OCI-M2 (cell line): ENCODE measurements at regions not wholly inside any gene's neighbourhood (a gene's known extent, or its start where the extent isn't known, plus 50 kb on each side); places are given as distances from the start of the nearest gene placed in this dataset.
"Not testable (repeated sequence)": the region's sequence is repeated elsewhere in the genome, so short reads cannot be mapped to it uniquely, and the experiment has no call there.

ENCODE experiments used
- DNase-seq: peaks from one replicate; lab custom pipeline; 2025; ENCODE audit not compliant: unreplicated experiment; lab: John Stamatoyannopoulos, UW

- no peak for DNase-seq
Measured at GRCh38 chr6:56807326-56807988, 147.4 kb upstream of the BEND6 start.

GRCh38 chr6:56806368-56806767 is 148.5 kb upstream of the BEND6 start:
- DNase-seq: no peak

- no peak for DNase-seq
Measured at GRCh38 chr6:56804996-56805395, 149.9 kb upstream of the BEND6 start.

GRCh38 chr6:56803594-56803993 is 151.3 kb upstream of the BEND6 start:
- DNase-seq: no peak

- no peak for DNase-seq
Measured at GRCh38 chr6:56802584-56802983, 152.3 kb upstream of the BEND6 start.

- no peak for DNase-seq
Measured at GRCh38 chr6:56799989-56800388, 154.9 kb upstream of the BEND6 start.

- no peak for DNase-seq
Measured at GRCh38 chr6:56798163-56798562, 155.5 kb upstream of the DST start.

- DNase-seq: no peak
Measured at GRCh38 chr6:56796196-56796532, 153.5 kb upstream of the DST start.

GRCh38 chr6:56795466-56796195 is 152.9 kb upstream of the DST start:
- no peak for DNase-seq

- no peak for DNase-seq
Measured at GRCh38 chr6:56794421-56794820, 151.7 kb upstream of the DST start.

- no peak for DNase-seq
Measured at GRCh38 chr6:56793938-56794337, 151.2 kb upstream of the DST start.

- no peak for DNase-seq
Measured at GRCh38 chr6:56790414-56790813, 147.7 kb upstream of the DST start.

- DNase-seq: no peak
Measured at GRCh38 chr6:56789879-56790278, 147.2 kb upstream of the DST start.

GRCh38 chr6:56789342-56789741 is 146.7 kb upstream of the DST start:
- DNase-seq: no peak

GRCh38 chr6:56787209-56787608 is 144.5 kb upstream of the DST start:
- DNase-seq: no peak

GRCh38 chr6:56786256-56786655 is 143.6 kb upstream of the DST start:
- DNase-seq: no peak

- DNase-seq: not testable (repeated sequence)
Measured at GRCh38 chr6:56785536-56785935, 142.8 kb upstream of the DST start.

- DNase-seq: not testable (repeated sequence)
Measured at GRCh38 chr6:56780109-56780508, 137.4 kb upstream of the DST start.

GRCh38 chr6:56778503-56778902 is 135.8 kb upstream of the DST start:
- not testable (repeated sequence) for DNase-seq

GRCh38 chr6:56775498-56776166 is 132.9 kb upstream of the DST start:
- no peak for DNase-seq

GRCh38 chr6:56772737-56773184 is 130.1 kb upstream of the DST start:
- no peak for DNase-seq

- no peak for DNase-seq
Measured at GRCh38 chr6:56771929-56772607, 129.4 kb upstream of the DST start.
